GM19452 (cell line): ENCODE measurements at regions not wholly inside any gene's neighbourhood (a gene's known extent, or its start where the extent isn't known, plus 50 kb on each side); places are given as distances from the start of the nearest gene placed in this dataset.
"Not testable (repeated sequence)": the region's sequence is repeated elsewhere in the genome, so short reads cannot be mapped to it uniquely, and the experiment has no call there.

ENCODE experiments used
- ATAC-seq: cut with Tn5 transposase; IDR thresholded peaks from one replicate; pipeline ENCODE4 v1.9.1; 2021; ENCODE audit not compliant: unreplicated experiment

DNA sequence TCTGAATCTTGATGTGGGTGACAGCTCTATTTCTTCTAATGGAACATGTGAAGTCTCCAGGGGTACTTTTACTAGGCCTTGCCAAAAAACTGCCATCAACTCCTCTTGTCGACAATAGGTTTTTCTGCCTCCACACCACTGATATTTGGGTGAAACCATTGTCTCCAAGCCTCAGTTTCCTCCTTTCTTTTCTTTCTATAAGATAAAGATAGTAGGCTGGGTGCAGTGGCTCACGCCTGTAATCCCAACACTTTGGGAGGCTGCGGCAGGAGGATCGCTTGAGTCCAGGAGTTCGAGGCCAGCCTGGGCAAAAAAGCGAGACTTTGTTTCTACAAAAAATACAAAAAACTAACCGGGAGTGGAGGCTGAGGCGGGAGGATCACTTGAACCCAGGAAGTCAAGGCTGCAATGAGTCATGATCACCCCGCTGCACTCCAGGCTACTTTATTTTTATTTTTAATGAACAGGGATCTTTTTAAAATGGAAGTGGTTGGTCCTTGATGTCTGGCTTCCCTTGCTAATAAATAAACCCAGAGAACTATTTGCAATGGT lies 159.9 kb upstream of the TNFAIP3 start:
- ATAC-seq, result no peak

DNA sequence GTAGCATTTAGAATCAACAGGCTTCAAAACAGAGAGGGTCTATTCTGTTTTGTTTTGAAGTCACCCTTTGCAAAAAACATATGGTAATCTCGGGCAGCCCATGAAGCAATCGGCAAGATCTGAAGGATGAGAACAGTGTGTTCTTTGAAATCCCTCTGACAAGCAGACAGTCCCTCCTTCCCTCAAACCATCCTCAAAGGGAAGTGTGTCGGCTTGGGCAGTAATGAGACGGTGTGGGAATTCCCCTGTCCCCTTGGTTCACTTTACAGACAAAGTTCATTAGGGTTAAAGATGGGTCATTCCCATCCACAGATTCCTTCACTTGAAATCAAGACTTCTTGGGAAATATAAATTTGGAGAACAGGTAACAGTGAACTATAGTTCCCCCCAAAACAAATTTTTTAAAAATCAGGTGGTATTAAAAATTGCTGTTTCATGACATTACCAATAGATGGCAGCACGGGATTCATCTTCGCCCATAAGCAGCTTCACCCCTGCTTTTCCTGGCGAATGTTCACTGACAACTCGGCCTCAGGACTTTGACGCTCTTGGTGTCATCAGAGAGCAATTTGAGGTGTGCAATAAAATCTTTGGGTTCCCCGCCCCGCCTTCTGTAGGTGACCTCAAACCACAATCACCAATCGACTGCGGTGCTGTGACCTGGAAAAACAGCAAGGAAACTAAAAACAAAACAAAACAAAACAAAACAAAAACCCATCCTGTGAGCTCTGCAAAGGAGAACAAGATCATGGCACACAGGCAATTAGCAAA lies 159.3 kb upstream of the TNFAIP3 start:
- ATAC-seq, result peak; percentile 58

DNA sequence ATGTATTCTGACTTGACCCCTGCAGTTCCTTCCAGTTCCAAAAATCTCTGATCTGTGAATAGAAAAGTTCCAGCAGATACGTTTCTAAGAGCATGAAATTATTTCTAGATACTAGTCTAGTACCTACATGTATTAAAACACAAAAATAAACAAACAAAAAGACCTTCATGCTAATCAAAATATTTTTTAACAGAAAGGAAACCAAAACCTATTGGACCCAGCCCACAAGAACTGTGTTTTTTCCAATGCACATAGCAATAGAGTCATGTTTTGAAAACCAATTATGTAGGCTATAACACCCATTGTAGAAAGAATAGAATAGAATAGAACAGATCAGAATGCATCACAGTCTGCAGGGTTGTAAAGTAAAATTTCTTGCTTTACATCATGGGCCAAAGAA lies 158.6 kb upstream of the TNFAIP3 start:
- ATAC-seq, result no peak

DNA sequence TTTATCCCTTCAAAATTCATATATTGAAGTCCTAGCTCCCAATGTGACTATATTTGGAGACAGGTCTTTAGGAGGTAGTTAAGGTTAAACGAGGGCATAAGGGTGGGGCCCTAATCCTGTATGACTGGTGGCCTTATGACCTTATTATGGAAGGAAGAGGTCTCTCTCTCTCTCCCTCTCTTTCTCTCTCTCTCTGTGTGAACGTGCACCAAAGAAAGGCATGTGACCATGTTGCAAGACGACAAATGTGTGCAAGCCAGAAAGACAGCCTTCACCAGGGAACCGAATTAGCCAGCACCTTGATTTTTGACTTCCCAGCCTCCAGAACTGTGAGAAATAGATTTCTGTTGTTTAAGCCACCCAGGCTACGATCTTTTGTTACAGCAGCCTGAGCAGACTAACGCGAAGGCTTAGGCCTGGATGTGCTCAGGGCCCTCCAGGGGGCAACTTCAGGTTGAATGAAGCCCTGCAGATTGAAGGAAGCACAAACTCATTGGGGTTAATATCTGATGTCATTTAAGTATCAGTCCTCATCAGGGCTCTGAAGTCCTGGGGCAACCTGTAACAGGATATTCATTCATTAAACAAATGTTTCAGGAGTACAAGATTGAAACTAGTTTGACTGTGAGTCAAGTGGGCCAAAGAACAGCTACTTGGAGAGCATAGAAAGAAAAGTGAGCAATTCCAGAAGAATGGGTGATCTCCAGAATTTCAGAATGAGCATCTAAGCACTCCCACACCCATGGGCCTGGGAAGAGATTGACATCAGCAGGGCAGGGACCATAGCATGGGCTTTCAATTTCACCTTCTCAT lies 157.4 kb upstream of the TNFAIP3 start:
- no peak for ATAC-seq

DNA sequence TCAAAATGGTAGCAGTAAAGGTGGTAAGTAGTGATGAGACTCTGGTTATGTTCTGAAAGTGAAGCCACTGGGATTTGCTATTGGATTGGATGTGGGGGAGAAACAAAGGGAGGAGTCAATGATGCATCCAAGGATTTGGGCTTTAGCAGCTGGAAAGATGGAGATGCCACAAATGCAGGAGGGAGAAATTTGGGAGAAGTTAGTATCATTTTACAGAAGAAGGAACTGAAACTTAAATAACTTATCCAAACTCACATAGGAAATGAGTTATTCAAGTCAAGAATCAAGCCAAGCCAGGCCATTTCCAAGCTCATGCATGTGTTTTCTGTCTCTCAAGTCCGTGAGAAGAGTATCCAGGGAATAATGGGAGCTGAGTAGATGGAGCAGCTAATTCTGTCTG lies 155.1 kb upstream of the TNFAIP3 start:
- ATAC-seq, result no peak

DNA sequence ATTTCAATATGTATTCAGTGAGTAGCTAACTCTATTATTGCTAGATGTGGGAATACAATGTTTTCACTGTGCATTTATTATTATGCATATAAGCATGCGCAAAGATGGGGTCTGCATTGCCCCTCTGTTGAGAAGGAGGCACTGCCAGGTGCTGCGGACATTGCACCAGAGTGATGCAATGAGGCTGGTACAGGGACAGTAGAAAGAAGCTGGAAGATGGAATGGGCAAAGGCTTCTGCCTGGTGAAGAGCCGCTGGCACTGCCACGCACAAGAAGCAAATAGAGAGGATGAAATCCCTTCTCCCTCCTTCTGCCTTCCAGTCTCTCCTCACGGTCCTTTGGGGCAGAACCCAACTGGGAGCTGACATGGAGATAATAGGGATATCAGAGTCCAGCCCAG lies 154.5 kb upstream of the TNFAIP3 start:
- ATAC-seq, result no peak

DNA sequence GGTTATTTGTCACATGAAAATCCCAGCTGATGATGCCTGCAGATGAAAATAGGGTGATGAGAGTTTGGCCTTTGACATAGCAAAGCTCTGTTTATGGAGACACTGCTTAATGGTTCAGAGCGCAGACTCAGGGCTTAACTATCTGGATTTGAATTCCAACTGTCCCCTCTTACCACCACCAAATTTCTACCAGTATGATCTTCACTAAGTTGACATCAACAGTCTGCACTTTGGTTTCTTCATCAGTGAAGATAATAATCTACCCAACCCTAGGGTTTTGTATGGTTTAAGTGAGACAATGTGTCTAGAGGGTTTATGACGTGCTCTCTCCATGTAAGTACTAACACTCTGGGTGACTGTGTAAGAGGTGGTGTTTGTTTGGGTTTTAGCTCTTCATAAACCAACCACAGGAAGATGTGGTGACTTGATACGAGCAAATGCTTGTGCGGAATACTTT lies 151.4 kb upstream of the TNFAIP3 start:
- no peak for ATAC-seq

DNA sequence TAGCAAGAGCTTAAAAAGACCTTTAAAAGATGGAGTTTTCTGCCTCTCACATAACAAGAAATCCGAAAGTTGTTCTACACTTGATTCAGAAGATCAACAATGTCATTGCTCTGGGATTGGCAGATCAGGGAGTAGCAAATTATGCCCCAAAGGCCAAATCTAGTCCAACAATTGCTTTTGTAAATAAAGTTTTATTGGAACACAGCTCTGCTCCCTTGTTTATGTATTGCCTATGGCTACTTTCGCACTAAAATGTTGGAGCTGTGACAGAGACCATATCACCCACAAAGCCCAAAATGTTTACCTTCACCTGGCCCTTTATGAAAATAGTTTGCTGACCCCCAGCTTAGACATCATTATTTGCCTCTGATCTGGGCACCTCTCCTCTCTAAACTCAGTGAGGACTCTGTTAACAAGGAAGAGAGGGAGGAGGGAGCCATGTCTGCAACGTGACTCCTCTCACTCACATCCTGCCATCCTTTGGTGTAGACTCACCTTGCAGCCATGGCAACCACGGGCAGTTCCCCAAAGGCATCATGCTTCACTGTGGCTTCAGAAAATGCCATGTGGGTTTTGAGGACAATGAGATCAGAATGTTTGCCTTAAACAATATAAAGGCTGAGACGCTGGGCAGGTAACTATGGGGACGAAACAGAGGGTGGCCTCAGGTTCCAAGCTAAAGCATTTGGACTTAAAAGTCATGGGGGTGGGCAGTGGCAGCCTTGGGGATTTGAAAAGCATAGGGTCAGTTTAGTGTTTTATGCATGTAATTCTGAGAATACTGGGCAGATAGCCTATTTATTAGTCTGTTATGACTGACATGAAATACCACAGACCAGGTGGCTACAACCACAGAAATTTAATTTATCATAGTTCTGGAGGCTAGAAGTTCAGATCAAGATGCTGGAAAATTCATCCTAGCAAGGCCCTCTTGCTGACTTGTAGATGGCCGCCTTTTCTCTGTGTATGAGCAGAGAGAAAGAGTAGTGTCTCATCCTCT lies 149.7 kb upstream of the TNFAIP3 start:
- no peak for ATAC-seq

DNA sequence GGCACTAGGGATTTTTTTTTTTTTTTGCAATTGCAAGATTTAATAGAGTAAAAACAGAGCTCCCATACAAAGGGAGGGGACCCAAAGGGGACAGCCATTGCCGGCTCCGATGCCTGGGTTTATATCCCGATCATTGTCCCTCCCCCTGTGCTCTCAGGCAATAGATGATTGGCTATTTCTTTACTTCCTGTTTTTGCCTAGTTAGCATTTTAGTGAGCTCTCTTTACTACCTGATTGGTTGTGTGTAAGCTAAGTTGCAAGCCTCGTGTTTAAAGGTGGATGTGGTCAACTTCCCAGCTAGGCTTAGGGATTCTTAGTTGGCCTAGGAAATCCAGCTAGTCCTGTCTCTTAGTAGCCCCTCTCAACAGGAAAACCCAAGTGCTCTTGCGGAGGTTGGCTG lies 148.2 kb upstream of the TNFAIP3 start:
- ATAC-seq, result not testable (repeated sequence)

DNA sequence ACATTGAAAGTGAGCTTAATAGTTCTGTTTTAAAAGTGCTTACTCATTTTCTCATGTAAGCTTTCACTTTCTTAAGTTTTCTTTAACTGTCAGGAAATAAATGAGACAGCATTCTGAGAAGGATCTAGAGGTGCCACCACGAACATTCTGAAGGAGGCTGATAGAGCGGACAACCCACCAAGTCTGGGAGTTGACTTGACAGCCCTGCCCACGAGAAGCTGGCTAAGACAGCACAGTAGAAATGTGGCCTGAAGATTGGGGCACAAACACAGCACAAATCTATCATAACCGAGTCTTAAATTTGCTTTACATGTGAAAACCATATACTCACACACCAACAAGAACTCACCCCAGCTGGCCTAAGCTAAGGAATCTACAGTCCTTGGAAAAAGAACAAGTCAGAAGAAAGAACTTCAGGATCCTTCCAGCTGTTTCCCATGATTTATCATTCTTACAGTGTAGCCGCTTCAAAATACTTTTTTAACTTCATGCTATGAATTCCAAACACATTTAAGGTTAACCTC lies 144.2 kb upstream of the TNFAIP3 start:
- no peak for ATAC-seq

DNA sequence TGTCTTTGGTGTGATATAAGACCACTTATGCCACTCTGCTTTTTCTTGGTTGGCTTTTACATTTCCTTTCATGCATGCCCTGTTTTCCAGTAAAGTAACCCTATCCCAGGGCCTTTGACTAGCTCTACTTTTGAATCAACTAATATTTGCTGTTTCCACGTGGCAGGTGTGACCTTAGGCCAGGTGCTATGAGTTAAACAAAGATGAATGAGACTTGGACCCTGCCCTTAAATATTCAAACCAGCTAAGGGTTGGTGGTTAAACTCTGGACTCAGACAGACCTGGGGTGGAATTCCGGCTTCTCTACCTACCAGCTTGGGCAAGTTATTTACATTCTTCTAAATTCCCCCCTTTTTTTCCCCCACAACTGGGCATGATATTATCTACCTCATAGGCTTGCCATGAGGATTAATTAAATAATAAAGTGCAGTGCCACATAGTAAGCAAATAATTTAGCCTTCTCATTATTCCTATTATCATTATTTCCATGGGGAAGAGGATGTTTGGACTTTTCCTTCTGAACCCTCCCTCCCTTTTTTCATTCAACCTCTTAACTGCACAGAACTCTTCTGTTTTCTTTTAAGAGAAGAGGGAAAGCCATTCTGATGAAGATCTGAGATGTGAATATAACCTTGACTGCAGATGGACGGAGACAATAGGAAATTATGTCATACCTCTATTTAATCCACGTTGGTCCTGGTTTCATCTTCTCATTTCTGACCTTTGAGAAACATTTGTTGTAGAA lies 143.6 kb upstream of the TNFAIP3 start:
- no peak for ATAC-seq

DNA sequence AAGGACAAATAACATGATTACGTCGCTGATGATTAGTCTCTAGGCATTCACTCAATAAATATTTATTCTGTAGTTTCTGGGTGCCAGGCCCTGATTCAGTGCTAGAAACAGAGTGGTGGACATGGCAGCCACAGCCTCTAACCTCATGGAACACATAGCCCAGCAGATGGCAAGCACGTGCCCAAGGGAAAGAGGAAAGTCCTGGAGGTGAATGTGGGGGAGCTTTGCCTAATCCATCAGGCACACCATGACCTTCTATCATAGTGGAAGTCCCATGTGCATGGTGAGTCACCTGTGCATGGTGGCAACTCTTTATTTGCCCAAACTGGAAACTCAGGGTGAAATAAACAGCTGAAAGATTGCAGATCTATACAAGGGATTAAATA lies 143.0 kb upstream of the TNFAIP3 start:
- ATAC-seq, result no peak

DNA sequence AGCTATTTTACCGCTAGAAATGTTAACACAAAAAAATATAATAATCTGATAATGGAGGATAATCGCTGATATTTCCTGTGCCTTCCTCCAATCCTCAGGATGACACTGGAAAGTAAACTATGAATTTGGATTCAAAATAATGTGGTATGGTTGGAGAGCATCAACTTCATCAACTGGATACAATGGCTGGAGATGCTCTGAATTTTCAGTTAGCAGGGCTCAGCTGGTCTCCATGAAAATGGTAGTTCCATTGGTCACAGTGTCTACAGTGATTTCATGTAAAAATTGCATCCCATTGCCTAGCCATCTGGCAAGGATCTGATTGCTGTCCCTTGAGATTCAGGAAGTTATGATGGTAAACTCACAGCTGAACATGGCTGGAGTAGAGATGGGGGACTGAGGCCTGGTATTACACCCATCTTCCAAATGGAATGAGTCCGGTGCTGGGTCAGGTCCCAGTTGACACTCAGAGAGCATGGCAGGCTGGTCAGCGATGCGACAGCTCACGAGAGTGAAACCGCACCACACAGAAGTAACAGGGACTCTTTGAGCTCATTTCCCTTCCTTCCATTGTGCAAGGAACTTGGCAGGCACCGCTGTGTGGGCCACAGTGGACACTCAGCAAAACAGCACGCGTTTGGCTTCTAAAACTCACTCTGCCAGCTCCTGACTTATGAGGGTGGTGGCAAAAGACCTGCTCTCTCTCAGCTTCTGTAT lies 142.4 kb upstream of the TNFAIP3 start:
- no peak for ATAC-seq

DNA sequence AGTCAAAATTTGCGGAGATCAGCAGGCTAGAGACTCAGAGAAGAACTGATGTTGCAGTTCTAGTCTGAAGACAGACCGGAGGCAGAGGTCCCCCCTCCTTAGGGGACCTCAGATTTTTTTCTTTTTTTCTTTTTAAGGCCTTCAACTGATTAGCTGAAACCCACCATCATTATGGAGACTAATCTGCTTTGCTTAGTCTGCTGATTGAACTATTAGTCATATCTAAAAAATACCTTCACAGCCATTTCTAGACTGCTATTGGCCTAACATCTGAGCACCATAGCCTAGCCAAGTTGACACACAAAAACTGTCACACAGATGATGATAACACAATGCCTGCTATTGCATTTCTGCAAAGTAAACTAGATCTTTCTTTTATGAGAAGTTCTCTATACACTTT lies 141.1 kb upstream of the TNFAIP3 start:
- no peak for ATAC-seq

DNA sequence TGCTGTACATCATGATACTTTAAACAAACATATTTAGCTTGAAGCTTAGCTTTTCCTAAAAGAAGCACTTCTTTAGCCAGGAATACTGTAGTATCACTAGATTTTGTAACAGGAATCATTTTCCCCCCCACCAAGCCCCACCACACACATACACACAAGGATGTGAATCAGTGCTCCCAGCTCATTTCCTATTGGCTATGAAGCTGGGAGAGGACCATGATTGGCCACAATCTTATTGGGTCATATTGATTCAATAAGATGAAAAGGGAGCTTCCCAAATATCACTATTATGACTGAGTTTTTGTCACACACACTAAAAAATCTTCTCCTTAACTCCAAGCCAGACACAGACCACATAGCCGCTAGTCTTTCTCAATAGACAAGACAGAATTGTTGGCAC lies 140.5 kb upstream of the TNFAIP3 start:
- ATAC-seq, result no peak

DNA sequence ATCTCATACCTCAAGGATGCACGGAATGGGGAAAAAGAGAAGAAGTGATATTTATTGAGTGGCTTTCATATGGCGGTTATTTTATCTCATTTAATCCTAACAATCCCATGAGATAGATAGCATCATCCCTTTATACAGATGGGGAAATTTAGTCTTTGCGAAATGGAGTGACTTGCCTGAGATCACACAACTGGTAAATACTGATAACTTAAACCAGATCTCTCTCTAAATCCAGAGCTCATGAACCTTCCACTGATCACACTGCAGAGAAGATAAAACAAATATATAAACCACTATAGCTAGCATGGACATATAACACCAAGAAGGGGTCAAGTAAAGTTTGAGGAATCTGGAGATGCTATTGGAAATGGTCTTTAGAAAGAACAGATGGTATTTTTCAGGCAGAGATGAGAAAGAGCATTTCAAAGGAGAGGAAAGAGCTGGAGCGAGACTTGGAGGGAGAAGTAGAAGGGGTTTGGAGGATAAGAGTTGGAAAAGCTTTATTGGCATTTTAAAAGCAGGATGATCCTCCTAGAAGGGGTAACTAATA lies 139.8 kb upstream of the TNFAIP3 start:
- no peak for ATAC-seq

DNA sequence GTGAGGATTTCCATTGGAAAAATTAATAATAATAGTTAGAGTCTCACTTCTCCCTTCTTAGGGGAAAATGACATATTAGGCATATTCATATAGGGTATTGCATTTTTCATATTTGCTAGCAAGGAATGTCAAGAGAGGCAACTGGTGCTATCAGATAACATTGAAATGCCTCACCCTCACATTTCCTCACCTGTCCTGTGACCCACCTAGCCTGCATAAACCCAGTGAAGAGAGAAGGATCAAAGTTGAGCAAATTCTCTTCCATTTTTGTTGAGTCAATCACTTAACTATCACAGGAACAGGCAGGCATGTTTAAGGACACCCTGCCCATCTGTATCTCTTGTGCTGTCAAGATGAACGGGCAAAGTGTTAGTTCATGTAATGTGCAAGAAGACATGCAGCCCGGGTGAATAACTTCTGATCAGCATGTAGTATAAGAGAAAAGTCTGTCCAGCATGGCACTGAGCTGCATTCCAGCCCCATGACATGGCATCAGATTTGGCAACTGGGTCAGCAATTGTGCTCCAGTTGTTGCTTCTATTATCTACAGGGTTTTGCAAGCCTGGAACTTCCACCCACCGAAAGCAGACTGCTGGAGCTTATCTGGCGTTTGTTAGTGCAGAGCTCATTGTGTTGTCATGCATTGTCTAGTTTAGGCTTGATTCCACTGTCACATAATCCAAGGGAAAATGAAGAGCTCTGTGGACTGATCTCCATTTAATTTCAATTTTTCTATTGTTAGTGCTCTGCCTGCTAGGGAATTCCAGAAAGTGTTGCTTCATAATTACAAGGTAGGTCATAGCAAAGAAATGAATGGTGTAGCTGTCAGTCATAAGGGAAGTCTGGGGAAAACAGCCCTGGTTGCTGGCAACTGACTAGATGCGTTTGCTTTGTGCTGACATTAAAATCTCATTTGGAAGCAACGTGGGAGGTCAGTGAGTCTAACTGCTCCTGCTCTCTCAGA lies 138.4 kb upstream of the TNFAIP3 start:
- no peak for ATAC-seq
